HG03378 (cell line): ENCODE measurements at regions not wholly inside any gene's neighbourhood (a gene's known extent, or its start where the extent isn't known, plus 50 kb on each side); places are given as distances from the start of the nearest gene placed in this dataset.
A peak's percentile ranks its signal among the peaks of the same experiment; 100 is the strongest.
"Not testable (repeated sequence)": the region's sequence is repeated elsewhere in the genome, so short reads cannot be mapped to it uniquely, and the experiment has no call there.

Source experiments
- ATAC-seq: cut with Tn5 transposase; IDR thresholded peaks from one replicate; pipeline ENCODE4 v1.9.1; 2021; ENCODE audit warnings: mild to moderate bottlenecking, moderate library complexity; ENCODE audit not compliant: unreplicated experiment

- no peak for ATAC-seq
These were observed 88.2 kb downstream of the KLHL28 start for GRCh38 chr14:44873536-44873935.

- ATAC-seq = no peak
These were observed 95.0 kb downstream of the KLHL28 start for GRCh38 chr14:44866770-44867169.

GRCh38 chr14:44866322-44866721 is 95.4 kb downstream of the KLHL28 start:
- no peak for ATAC-seq

- no peak for ATAC-seq
These were observed 98.5 kb downstream of the KLHL28 start for GRCh38 chr14:44863271-44863670.

GRCh38 chr14:44854114-44854513 is 107.6 kb downstream of the KLHL28 start:
- no peak for ATAC-seq

- ATAC-seq = no peak
These were observed 114.0 kb downstream of the KLHL28 start for GRCh38 chr14:44847526-44848309.

GRCh38 chr14:44846232-44846824 is 115.4 kb downstream of the KLHL28 start:
- ATAC-seq = peak; percentile 76

GRCh38 chr14:44835928-44836327 is 125.8 kb downstream of the KLHL28 start:
- not testable (repeated sequence) for ATAC-seq

GRCh38 chr14:44833376-44834060 is 128.2 kb downstream of the KLHL28 start:
- ATAC-seq = no peak

GRCh38 chr14:44830371-44830770 is 131.4 kb downstream of the KLHL28 start:
- ATAC-seq = no peak

GRCh38 chr14:44829021-44829420 is 132.7 kb downstream of the KLHL28 start:
- no peak for ATAC-seq

- ATAC-seq = no peak
These were observed 133.7 kb downstream of the KLHL28 start for GRCh38 chr14:44828023-44828422.

GRCh38 chr14:44820230-44820964 is 141.3 kb downstream of the KLHL28 start:
- ATAC-seq = no peak

- no peak for ATAC-seq
These were observed 147.6 kb downstream of the KLHL28 start for GRCh38 chr14:44814196-44814595.

- no peak for ATAC-seq
These were observed 149.1 kb downstream of the KLHL28 start for GRCh38 chr14:44812672-44813071.

- ATAC-seq = no peak
These were observed 157.4 kb downstream of the KLHL28 start for GRCh38 chr14:44804391-44804790.

- ATAC-seq = peak; percentile 88
These were observed 158.4 kb downstream of the KLHL28 start for GRCh38 chr14:44803239-44803905.

- no peak for ATAC-seq
These were observed 163.1 kb downstream of the KLHL28 start for GRCh38 chr14:44798386-44799242.

GRCh38 chr14:44795725-44796124 is 166.0 kb downstream of the KLHL28 start:
- ATAC-seq = no peak

GRCh38 chr14:44791730-44792129 is 170.0 kb downstream of the KLHL28 start:
- ATAC-seq = no peak
